K562 (cell line): ENCODE measurements at regions not wholly inside any gene's neighbourhood (a gene's known extent, or its start where the extent isn't known, plus 50 kb on each side); places are given as distances from the start of the nearest gene placed in this dataset.

Experiments
- ATAC-seq: fragments of 200-7000 bp; cut with Tn5 transposase; 3 replicates; pipeline ENCODE4 v1.9.1; 2020; ENCODE audit warnings: moderate library complexity
- BruUV-seq: library from RNA; stranded (reverse); fragments of 400-500 nt; replicated peaks from 2 replicates; lab custom pipeline; 2021; lab: Mats Ljungman, UMichigan
- CTCF ChIA-PET: fragments of 300-600 bp; formaldehyde crosslinking; extraction: SDS; loops from one replicate; lab custom pipeline; 2021; ENCODE audit warnings: low intra/inter-chr PET ratio; lab: Yijun Ruan, JAX
- POLR2A ChIA-PET: fragments of 300-600, 350-650 bp; sonication (Branson Sonifier 250); formaldehyde crosslinking; extraction: SDS; loops from one replicate; lab custom pipeline; 2021; ENCODE audit warnings: antibody characterized with exemption, inconsistent platforms; lab: Yijun Ruan, JAX
- DNase-seq, 4 experiments: peaks; one replicate each; pipeline versions ENCODE4 v3.0.0 to v3.0.0-alpha.2; 2011 to 2018; ENCODE audit warnings: low spot score in 3 of 4, mixed read lengths in 3 of 4; ENCODE audit errors: extremely low read depth in 1 of 4
- FAIRE-seq: peaks from 2 replicates; lab custom pipeline; 2011; peaks lifted over from hg19 to GRCh38; lab: Jason Lieb, UNC
- H2AFZ ChIP-seq: 2 replicates; pipeline ENCODE4 v1.6.0; 2011; ENCODE audit warnings: low read depth, low read length, control low read depth, inconsistent platforms
- H3K27ac ChIP-seq: fragments of 200-600 bp; 3 replicates; pipeline ENCODE4 v1.8.0; 2011; ENCODE audit warnings: low read depth, mild to moderate bottlenecking, control low read depth, inconsistent platforms, low read length, moderate library complexity, mixed read lengths; ENCODE audit errors: extremely low read depth
- H3K27me3 ChIP-seq, 2 experiments: fragments of 300-600 bp in 1 of 2; 2 replicates in 1 of 2; 3 replicates in 1 of 2; pipeline versions ENCODE4 v1.6.0 to v1.8.0; 2011; ENCODE audit warnings: inconsistent platforms in 2 of 2, low read length in 2 of 2, mild to moderate bottlenecking in 1 of 2, mixed read lengths in 1 of 2, moderate library complexity in 1 of 2; ENCODE audit not compliant: control insufficient read depth in 2 of 2, insufficient read depth in 2 of 2
- H3K36me3 ChIP-seq: fragments of 300-600 bp; 3 replicates; pipeline ENCODE4 v1.8.0; 2011; ENCODE audit warnings: mild to moderate bottlenecking, low read length, inconsistent platforms; ENCODE audit not compliant: control insufficient read depth, insufficient read depth
- H3K4me1 ChIP-seq, 2 experiments: fragments of 200-600 bp in 1 of 2; replicated peaks in 1 of 2; 2 replicates in 1 of 2; 3 replicates in 1 of 2; pipeline versions ENCODE4 v1.5.1 to v1.8.0; 2011; ENCODE audit warnings: inconsistent platforms in 2 of 2, low read length in 2 of 2, mild to moderate bottlenecking in 1 of 2, mixed read lengths in 1 of 2, moderate library complexity in 1 of 2; ENCODE audit not compliant: control insufficient read depth in 2 of 2, insufficient read depth in 2 of 2
- H3K4me2 ChIP-seq: 2 replicates; pipeline ENCODE4 v1.6.1; 2011; ENCODE audit warnings: low read length, control low read depth, inconsistent platforms, mixed read lengths; ENCODE audit not compliant: insufficient read depth
- H3K4me3 ChIP-seq: fragments of 200-600 bp; sonication (generic), shearing (Covaris generic); 2 replicates; pipeline ENCODE4 v1.5.1; 2016; ENCODE audit warnings: control low read depth, inconsistent platforms
- H3K79me2 ChIP-seq: fragments of 200-600 bp; 3 replicates; pipeline ENCODE4 v1.8.0; 2011; ENCODE audit warnings: low read length, inconsistent platforms; ENCODE audit not compliant: control insufficient read depth, insufficient read depth
- H3K9ac ChIP-seq, 2 experiments: 2 replicates each; pipeline versions ENCODE4 v1.6.0 to v1.6.1; 2011; ENCODE audit warnings: low read depth in 2 of 2, low read length in 2 of 2, control low read depth in 1 of 2, inconsistent platforms in 1 of 2, mild to moderate bottlenecking in 1 of 2, mixed read lengths in 1 of 2; ENCODE audit not compliant: insufficient read depth in 1 of 2
- H3K9me1 ChIP-seq: one replicate; pipeline ENCODE4 v1.6.0; 2011; ENCODE audit warnings: inconsistent platforms, mild to moderate bottlenecking, low read length, moderate library complexity; ENCODE audit not compliant: control insufficient read depth, insufficient read depth
- H3K9me3 ChIP-seq: replicated peaks from 2 replicates; pipeline ENCODE4 v1.5.1; 2011; ENCODE audit warnings: low read depth, low read length, inconsistent platforms; ENCODE audit not compliant: control insufficient read depth, insufficient read depth
- H4K20me1 ChIP-seq: replicated peaks from 2 replicates; pipeline ENCODE4 v1.6.1; 2011; ENCODE audit warnings: low read length, inconsistent platforms, mixed read lengths; ENCODE audit not compliant: control insufficient read depth, insufficient read depth
- ARID1B ChIP-seq: fragments of 450-650 bp; IDR thresholded peaks from 2 replicates; pipeline ENCODE4 v1.6.1; 2016; ENCODE audit warnings: antibody characterized with exemption, mild to moderate bottlenecking, inconsistent platforms
- CBX5 ChIP-seq: IDR thresholded peaks from 2 replicates; pipeline ENCODE4 v1.6.1; 2014; ENCODE audit warnings: low read depth, borderline replicate concordance
- DEAF1 ChIP-seq: fragments of 450-650 bp; formaldehyde crosslinking; IDR thresholded peaks from 2 replicates; pipeline ENCODE4 v1.4.0; 2020; ENCODE audit warnings: mild to moderate bottlenecking, moderate library complexity
- MAX ChIP-seq: sonication (generic); formaldehyde crosslinking; IDR thresholded peaks from 2 replicates; pipeline ENCODE4 v1.9.0; 2022; ENCODE audit warnings: mild to moderate bottlenecking, missing genetic modification reagents
- MLLT1 ChIP-seq, 2 experiments: fragments of 450-650 bp; IDR thresholded peaks; 2 replicates each; pipeline ENCODE4 v1.6.1; 2016
- MXD1 ChIP-seq: fragments of 250-450 bp; sonication (Bioruptor Pico); IDR thresholded peaks from 2 replicates; pipeline ENCODE4 v1.8.0; 2021; ENCODE audit warnings: borderline replicate concordance, mild to moderate bottlenecking, moderate library complexity; ENCODE audit not compliant: poor library complexity, severe bottlenecking
- NCOA6 ChIP-seq: fragments of 450-650 bp; IDR thresholded peaks from 2 replicates; pipeline ENCODE4 v1.6.1; 2017; ENCODE audit warnings: mild to moderate bottlenecking
- WGBS: fragments of 100-300 bp; shearing (Covaris generic); methylation state at CpG from one replicate; pipeline ENCODE4 v1.1.6; 2016; ENCODE audit warnings: low coverage, mixed read lengths; ENCODE audit not compliant: insufficient coverage; ENCODE audit errors: missing lambda C conversion rate; 5-methylcytosine and 5-hydroxymethylcytosine counted together
- in situ Hi-C: fragments of 300-500 bp; cut with MboI; formaldehyde crosslinking; loops from 4 replicates; pipeline ENCODE4 v1.15.0; 2018; ENCODE audit warnings: inconsistent platforms, mixed read lengths
- intact Hi-C: fragments of 100-400 bp; cut with micrococcal nuclease; formaldehyde crosslinking; loops from 2 replicates; pipeline ENCODE4 v1.14.2; 2022
- TF ChIP-seq, protein P1 (sequence below), 3 experiments: IDR thresholded peaks in 2 of 3; conservative IDR thresholded peaks in 1 of 3; 2 replicates each; pipeline ENCODE4 v1.5.1; 2011 to 2012; ENCODE audit warnings: low read length in 3 of 3, mild to moderate bottlenecking in 3 of 3, control low read depth in 2 of 3, improper control_type of control experiment in 1 of 3, inconsistent platforms in 1 of 3, low read depth in 1 of 3, mixed read lengths in 1 of 3, moderate library complexity in 1 of 3; ENCODE audit not compliant: insufficient read depth in 2 of 3
- TF ChIP-seq, protein P2 (sequence below): fragments of 450-650 bp; formaldehyde crosslinking; conservative IDR thresholded peaks from 2 replicates; pipeline ENCODE4 v1.4.0; 2022; ENCODE audit warnings: mild to moderate bottlenecking, missing genetic modification characterization
- TF ChIP-seq, protein P3 (sequence below): fragments of 200-400 bp; formaldehyde crosslinking; IDR thresholded peaks from 2 replicates; pipeline ENCODE4 v1.6.1; 2017; ENCODE audit warnings: mild to moderate bottlenecking, low read depth, low read length, moderate library complexity

DNA sequence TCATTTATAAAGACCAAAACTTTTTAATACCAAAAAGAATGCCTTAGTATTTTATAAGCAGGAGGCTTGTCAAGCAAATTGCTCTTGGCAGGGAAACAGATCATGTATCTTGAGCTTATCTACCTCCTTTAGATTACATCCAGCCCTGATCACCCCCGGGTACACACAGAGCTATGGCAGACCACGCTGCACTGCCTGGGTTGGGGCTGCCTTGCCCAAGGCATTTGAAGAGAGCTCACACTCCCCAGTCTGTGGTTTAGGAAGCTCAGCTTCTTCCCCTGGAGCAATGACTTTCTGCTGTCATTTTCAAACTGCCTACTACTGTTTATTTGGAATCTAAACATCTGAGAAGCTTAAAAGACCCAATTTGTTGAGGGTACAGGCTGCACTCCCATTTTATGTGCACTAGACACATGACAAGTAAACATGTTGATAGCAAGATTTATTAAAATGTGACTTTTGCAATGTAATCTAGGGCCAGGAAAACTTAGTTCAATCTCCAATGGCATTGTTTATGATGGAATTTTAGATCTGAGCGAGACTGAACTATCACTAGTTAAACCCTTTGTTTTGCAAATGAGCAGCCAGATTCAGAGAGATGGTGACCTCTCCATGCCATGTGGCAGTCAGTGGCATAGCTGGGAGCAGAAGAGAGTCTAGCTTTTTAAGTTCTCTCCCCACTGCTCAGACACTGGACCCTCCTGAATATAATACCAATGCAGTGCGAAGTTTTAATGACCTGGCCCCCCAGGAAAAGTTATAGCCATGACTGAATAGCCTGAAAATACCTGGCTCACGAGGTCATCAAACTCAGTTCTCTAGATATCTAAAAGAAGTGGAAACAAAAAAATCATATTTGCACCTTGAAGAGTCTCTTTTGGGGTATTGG lies 214.9 kb downstream of the HLX start:
- 11% methylated on average over 5 of the region's 5 CpGs for WGBS
- H3K4me2 ChIP-seq, result no peak overlapping the region
- no peak overlapping the region for H3K27ac ChIP-seq
- no peaks in the 10 kb centered on the region for H4K20me1 ChIP-seq
- no peaks in the 10 kb centered on the region for H3K9me3 ChIP-seq
- no peaks in the 10 kb centered on the region; a peak in 1 of 5 replicates for H3K4me1 ChIP-seq
- no peaks in the 10 kb centered on the region for H3K36me3 ChIP-seq
- no peak overlapping the region for H2AFZ ChIP-seq
- intact Hi-C loops, result no loop called here
- in situ Hi-C loops, result no loop called here
- POLR2A ChIA-PET, result interaction anchor here (0.9 kb wide), 2 partner anchors 91 to 215 kb away, joined by 3 read pairs; partner anchors contain the start of gene HLX
- CTCF ChIA-PET, result no interaction called here
- H3K9ac ChIP-seq, result no peak overlapping the region
- H3K27me3 ChIP-seq, result no peaks in the 10 kb centered on the region
- DNase-seq, result no peak
- BruUV-seq, result no TSS peak
- FAIRE-seq, result no peak
- H3K79me2 ChIP-seq, result no peaks in the 10 kb centered on the region
- H3K9me1 ChIP-seq, result no peaks in the 10 kb centered on the region
- no peak overlapping the region for H3K4me3 ChIP-seq
- ATAC-seq, result no peak
- TF ChIP-seq CBX5 (no peak), DEAF1 (CRISPR knock-in tag) (no peak), NCOA6 (no peak), MAX (CRISPR knock-in tag) (no peak), MXD1 (CRISPR knock-in tag) (no peak), MLLT1 (IDR thresholded peaks at IDR 0.05) (no peak), ARID1B (no peak)
- TF ChIP-seq, protein P1, sequence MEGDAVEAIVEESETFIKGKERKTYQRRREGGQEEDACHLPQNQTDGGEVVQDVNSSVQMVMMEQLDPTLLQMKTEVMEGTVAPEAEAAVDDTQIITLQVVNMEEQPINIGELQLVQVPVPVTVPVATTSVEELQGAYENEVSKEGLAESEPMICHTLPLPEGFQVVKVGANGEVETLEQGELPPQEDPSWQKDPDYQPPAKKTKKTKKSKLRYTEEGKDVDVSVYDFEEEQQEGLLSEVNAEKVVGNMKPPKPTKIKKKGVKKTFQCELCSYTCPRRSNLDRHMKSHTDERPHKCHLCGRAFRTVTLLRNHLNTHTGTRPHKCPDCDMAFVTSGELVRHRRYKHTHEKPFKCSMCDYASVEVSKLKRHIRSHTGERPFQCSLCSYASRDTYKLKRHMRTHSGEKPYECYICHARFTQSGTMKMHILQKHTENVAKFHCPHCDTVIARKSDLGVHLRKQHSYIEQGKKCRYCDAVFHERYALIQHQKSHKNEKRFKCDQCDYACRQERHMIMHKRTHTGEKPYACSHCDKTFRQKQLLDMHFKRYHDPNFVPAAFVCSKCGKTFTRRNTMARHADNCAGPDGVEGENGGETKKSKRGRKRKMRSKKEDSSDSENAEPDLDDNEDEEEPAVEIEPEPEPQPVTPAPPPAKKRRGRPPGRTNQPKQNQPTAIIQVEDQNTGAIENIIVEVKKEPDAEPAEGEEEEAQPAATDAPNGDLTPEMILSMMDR (IDR thresholded peaks at IDR 0.05 in 2 of 3, conservative IDR thresholded peaks at IDR 0.05 in 1 of 3; ENCODE audit: insufficient read depth in 2 of 3, low read depth in 1 of 3, low read length in 3 of 3), result no peak
- TF ChIP-seq, protein P2, sequence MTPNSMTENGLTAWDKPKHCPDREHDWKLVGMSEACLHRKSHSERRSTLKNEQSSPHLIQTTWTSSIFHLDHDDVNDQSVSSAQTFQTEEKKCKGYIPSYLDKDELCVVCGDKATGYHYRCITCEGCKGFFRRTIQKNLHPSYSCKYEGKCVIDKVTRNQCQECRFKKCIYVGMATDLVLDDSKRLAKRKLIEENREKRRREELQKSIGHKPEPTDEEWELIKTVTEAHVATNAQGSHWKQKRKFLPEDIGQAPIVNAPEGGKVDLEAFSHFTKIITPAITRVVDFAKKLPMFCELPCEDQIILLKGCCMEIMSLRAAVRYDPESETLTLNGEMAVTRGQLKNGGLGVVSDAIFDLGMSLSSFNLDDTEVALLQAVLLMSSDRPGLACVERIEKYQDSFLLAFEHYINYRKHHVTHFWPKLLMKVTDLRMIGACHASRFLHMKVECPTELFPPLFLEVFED (CRISPR knock-in tag), result no peak
- TF ChIP-seq, protein P3, sequence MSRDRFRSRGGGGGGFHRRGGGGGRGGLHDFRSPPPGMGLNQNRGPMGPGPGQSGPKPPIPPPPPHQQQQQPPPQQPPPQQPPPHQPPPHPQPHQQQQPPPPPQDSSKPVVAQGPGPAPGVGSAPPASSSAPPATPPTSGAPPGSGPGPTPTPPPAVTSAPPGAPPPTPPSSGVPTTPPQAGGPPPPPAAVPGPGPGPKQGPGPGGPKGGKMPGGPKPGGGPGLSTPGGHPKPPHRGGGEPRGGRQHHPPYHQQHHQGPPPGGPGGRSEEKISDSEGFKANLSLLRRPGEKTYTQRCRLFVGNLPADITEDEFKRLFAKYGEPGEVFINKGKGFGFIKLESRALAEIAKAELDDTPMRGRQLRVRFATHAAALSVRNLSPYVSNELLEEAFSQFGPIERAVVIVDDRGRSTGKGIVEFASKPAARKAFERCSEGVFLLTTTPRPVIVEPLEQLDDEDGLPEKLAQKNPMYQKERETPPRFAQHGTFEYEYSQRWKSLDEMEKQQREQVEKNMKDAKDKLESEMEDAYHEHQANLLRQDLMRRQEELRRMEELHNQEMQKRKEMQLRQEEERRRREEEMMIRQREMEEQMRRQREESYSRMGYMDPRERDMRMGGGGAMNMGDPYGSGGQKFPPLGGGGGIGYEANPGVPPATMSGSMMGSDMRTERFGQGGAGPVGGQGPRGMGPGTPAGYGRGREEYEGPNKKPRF, result no peak
